ENCODE measurements at regions not wholly inside any gene's neighbourhood (a gene's known extent, or its start where the extent isn't known, plus 50 kb on each side); places are given as distances from the start of the nearest gene placed in this dataset.

DNA sequence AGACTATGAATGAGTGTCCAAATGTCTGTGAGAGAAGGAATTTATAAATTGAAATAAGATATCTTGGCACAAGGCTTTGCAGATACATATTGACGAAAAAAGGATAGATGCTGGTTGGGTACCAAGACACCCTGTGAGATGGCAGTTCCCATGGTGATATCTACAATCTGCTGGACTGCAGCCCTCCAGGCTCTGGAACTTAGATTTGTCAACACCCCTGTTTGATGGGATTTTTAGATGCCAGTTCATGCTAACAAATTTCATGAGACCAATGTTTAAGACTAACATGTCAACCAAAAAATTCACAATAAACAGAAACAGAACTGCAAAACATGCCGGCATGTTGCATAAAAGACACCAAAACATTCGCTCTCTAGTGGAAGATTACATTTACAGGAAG, 400.3 kb upstream of the CNTNAP5 start:
- TF ChIP-seq, protein P1, sequence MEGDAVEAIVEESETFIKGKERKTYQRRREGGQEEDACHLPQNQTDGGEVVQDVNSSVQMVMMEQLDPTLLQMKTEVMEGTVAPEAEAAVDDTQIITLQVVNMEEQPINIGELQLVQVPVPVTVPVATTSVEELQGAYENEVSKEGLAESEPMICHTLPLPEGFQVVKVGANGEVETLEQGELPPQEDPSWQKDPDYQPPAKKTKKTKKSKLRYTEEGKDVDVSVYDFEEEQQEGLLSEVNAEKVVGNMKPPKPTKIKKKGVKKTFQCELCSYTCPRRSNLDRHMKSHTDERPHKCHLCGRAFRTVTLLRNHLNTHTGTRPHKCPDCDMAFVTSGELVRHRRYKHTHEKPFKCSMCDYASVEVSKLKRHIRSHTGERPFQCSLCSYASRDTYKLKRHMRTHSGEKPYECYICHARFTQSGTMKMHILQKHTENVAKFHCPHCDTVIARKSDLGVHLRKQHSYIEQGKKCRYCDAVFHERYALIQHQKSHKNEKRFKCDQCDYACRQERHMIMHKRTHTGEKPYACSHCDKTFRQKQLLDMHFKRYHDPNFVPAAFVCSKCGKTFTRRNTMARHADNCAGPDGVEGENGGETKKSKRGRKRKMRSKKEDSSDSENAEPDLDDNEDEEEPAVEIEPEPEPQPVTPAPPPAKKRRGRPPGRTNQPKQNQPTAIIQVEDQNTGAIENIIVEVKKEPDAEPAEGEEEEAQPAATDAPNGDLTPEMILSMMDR (IDR thresholded peaks at IDR 0.05; ENCODE audit: low read depth, low read length): no peak
- Histone ChIP-seq H3K9me3 (no peaks in the 10 kb centered on the region), H3K4me1 (no peaks in the 10 kb centered on the region), H3K36me3 (no peaks in the 10 kb centered on the region), H3K4me3 (ENCODE audit: low read depth, low read length) (no peak overlapping the region), H3K27me3 (no peaks in the 10 kb centered on the region)
- no peak for DNase-seq

DNA sequence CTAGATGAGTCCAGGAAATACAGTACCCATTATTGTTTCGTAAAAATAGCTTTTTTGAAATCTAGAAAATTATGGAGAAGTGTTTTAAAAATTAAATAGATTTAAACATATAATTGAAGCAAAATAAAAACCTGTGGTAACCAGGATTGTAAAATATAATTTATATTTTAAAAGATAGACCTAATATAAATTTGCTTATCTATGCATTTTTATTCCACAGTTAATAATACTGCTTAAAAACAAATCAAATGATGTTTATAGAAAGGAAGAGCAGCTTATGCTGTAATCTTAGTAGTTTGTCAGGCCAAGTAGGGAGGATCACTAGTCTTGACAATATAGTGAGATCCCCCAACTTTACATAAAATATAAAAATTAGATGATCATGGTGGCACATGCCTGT, 388.9 kb upstream of the CNTNAP5 start:
- TF ChIP-seq, protein P1 (IDR thresholded peaks at IDR 0.05; ENCODE audit: low read depth, low read length): no peak
- no peaks in the 10 kb centered on the region for H3K9me3 ChIP-seq

DNA sequence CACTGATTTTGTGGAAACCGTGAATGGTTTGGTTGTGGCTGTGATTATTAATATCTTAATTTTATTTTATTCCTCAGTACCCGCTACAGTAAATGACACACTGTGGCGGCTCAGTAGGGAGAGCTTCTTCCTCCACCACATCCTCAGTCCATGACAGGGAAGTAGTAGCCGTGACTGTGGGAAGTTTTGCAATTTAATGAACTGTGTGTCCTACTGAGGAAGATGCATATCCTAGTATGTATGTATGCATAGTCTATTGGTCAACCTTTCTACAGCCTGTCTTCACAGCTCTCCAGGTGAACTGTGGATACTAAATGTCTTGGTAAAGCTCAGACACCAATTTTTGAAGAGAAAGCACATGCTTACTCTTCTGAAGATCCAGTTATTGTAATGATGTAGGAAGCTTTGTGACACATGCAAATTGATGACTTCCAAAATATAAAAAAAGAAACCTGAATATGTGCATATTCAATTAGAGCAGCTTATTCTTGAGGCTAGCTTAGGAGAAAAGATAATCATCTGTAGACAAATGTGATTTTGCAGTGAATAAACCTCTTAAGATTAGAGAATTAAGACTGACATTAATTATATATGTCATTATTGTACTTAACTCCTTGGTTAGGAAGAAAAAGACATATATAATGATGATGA, 384.3 kb upstream of the CNTNAP5 start:
- TF ChIP-seq, protein P1 (IDR thresholded peaks at IDR 0.05; ENCODE audit: low read depth, low read length): no peak
- Histone ChIP-seq H3K4me1 (no peaks in the 10 kb centered on the region), H3K36me3 (no peaks in the 10 kb centered on the region), H3K4me3 (ENCODE audit: low read depth, low read length) (no peak overlapping the region), H3K27me3 (no peaks in the 10 kb centered on the region), H3K9me3 (no peaks in the 10 kb centered on the region)
- no peak for DNase-seq

More for the DNA sequence above, 388.9 kb upstream of the CNTNAP5 start:
- Histone ChIP-seq H3K27me3 (no peaks in the 10 kb centered on the region), H3K36me3 (no peaks in the 10 kb centered on the region), H3K4me3 (ENCODE audit: low read depth, low read length) (no peak overlapping the region), H3K4me1 (no peaks in the 10 kb centered on the region)
- no peak for DNase-seq

DNA sequence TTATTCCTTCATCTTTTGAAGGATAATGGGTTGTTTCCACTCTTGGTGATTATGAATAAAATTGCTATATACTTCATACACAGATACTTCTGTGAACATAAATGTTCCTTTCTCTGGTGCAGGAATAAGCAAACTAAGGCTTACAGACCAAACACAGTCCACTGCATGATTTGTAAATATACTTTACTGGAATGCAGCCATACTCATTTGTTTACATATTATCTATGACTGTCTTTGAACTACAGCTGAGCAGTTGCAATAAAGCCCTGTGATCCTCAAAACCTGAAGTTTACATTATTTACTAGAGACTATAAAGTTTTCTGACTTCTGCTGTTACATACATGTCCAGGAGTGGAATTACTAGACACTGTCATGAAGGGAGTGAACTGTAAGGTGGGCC, 381.0 kb upstream of the CNTNAP5 start:
- Histone ChIP-seq H3K4me1 (no peaks in the 10 kb centered on the region), H3K27me3 (no peaks in the 10 kb centered on the region), H3K4me3 (ENCODE audit: low read depth, low read length) (no peak overlapping the region), H3K36me3 (no peaks in the 10 kb centered on the region), H3K9me3 (no peaks in the 10 kb centered on the region)
- TF ChIP-seq, protein P1 (IDR thresholded peaks at IDR 0.05; ENCODE audit: low read depth, low read length): no peak
- no peak for DNase-seq

DNA sequence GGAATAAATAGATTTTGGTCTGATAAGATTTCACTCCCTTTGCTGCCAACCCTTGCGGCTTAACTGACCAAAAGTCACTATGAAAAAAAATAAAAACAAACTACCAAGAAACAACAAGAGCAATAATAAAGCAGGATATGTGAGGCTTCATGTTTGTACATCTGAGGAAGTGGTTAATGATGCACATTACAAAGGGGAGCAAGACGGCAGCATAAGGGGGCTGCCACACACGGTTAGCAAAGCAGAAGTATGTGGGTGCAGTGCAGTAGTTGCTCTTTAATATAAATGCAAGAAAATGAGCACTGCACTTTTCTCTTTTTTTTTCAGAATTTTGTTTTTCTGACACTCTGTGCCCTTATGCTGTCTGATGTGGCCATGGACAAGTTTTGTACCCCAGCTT, 377.1 kb upstream of the CNTNAP5 start:
- no peaks in the 10 kb centered on the region for H3K9me3 ChIP-seq
- TF ChIP-seq, protein P1 (IDR thresholded peaks at IDR 0.05; ENCODE audit: low read depth, low read length): no peak
- no peak overlapping the region for H3K4me3 ChIP-seq (ENCODE audit: low read depth, low read length)
- DNase-seq: no peak
- H3K36me3 ChIP-seq: no peaks in the 10 kb centered on the region
- H3K27me3 ChIP-seq: no peaks in the 10 kb centered on the region
- H3K4me1 ChIP-seq: no peaks in the 10 kb centered on the region

DNA sequence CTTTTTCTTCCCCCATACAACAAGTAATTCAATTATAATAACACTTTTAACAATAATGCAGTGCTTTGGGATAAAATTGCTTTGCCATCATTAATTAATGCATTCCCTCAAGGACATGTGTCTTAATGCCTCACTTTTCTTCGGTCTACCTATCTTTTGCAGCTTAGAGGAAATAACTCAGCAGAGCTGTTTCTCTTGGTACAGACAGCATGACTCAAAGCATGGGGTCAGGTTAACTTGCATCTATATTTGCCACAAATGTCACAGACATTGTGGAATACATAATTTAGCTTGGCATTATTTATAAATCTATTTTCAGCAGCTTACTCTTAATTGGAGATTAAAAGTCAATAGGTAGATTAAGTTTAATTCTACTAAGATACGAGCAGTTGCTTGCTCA, 376.1 kb upstream of the CNTNAP5 start:
- Histone ChIP-seq H3K4me3 (ENCODE audit: low read depth, low read length) (no peak overlapping the region), H3K36me3 (no peaks in the 10 kb centered on the region), H3K4me1 (no peaks in the 10 kb centered on the region), H3K9me3 (no peaks in the 10 kb centered on the region), H3K27me3 (no peaks in the 10 kb centered on the region)
- DNase-seq: no peak
- TF ChIP-seq, protein P1 (IDR thresholded peaks at IDR 0.05; ENCODE audit: low read depth, low read length): no peak

All from BE2C (cell line).